ENCODE measurements at regions not wholly inside any gene's neighbourhood (a gene's known extent, or its start where the extent isn't known, plus 50 kb on each side); places are given as distances from the start of the nearest gene placed in this dataset.

- H3K36me3 ChIP-seq (ENCODE audit: control insufficient read depth, insufficient read depth, low read length) = no peaks in the 10 kb centered on the region
- H3K27me3 ChIP-seq (ENCODE audit: control insufficient read depth, insufficient read depth, low read length) = no peaks in the 10 kb centered on the region
- peaks cover 42% of the 10 kb centered on the region for H3K4me1 ChIP-seq (ENCODE audit: control insufficient read depth, insufficient read depth, low read length)
- no peaks in the 10 kb centered on the region for H3K9me3 ChIP-seq (ENCODE audit: control insufficient read depth, low read length)
- H3K4me3 ChIP-seq (ENCODE audit: low read length) = no peak overlapping the region
- no peak overlapping the region for H3K9ac ChIP-seq (ENCODE audit: low read length)
Observed at GRCh38 chr2:121034551-121034950, 250.5 kb downstream of the TFCP2L1 start.

- H3K27me3 ChIP-seq (ENCODE audit: control insufficient read depth, insufficient read depth, low read length) = no peaks in the 10 kb centered on the region
Observed at GRCh38 chr2:121036226-121036692, 248.7 kb downstream of the TFCP2L1 start.

GRCh38 chr2:121037480-121037879 lies 247.5 kb downstream of the TFCP2L1 start:
- Histone ChIP-seq H3K4me3 (ENCODE audit: low read length) (no peak overlapping the region), H3K9me3 (ENCODE audit: control insufficient read depth, low read length) (no peaks in the 10 kb centered on the region), H3K4me1 (ENCODE audit: control insufficient read depth, insufficient read depth, low read length) (peaks cover 42% of the 10 kb centered on the region), H3K27me3 (ENCODE audit: control insufficient read depth, insufficient read depth, low read length) (no peaks in the 10 kb centered on the region), H3K9ac (ENCODE audit: low read length) (no peak overlapping the region), H3K36me3 (ENCODE audit: control insufficient read depth, insufficient read depth, low read length) (no peaks in the 10 kb centered on the region)

More at GRCh38 chr2:121036226-121036692, 248.7 kb downstream of the TFCP2L1 start:
- H3K9ac ChIP-seq (ENCODE audit: low read length) = no peak overlapping the region
- H3K9me3 ChIP-seq (ENCODE audit: control insufficient read depth, low read length) = no peaks in the 10 kb centered on the region
- peaks cover 42% of the 10 kb centered on the region for H3K4me1 ChIP-seq (ENCODE audit: control insufficient read depth, insufficient read depth, low read length)
- no peak overlapping the region for H3K4me3 ChIP-seq (ENCODE audit: low read length)
- no peaks in the 10 kb centered on the region for H3K36me3 ChIP-seq (ENCODE audit: control insufficient read depth, insufficient read depth, low read length)

- peaks cover 42% of the 10 kb centered on the region for H3K4me1 ChIP-seq (ENCODE audit: control insufficient read depth, insufficient read depth, low read length)
- H3K4me3 ChIP-seq (ENCODE audit: low read length) = no peak overlapping the region
- H3K27me3 ChIP-seq (ENCODE audit: control insufficient read depth, insufficient read depth, low read length) = no peaks in the 10 kb centered on the region
- no peaks in the 10 kb centered on the region for H3K9me3 ChIP-seq (ENCODE audit: control insufficient read depth, low read length)
- no peak overlapping the region for H3K9ac ChIP-seq (ENCODE audit: low read length)
- no peaks in the 10 kb centered on the region for H3K36me3 ChIP-seq (ENCODE audit: control insufficient read depth, insufficient read depth, low read length)
Observed at GRCh38 chr2:121038031-121038430, 247.0 kb downstream of the TFCP2L1 start.

GRCh38 chr2:121038431-121038830 lies 246.6 kb downstream of the TFCP2L1 start:
- Histone ChIP-seq H3K4me3 (ENCODE audit: low read length) (no peak overlapping the region), H3K36me3 (ENCODE audit: control insufficient read depth, insufficient read depth, low read length) (no peaks in the 10 kb centered on the region), H3K4me1 (ENCODE audit: control insufficient read depth, insufficient read depth, low read length) (peaks cover 42% of the 10 kb centered on the region), H3K9ac (ENCODE audit: low read length) (no peak overlapping the region), H3K27me3 (ENCODE audit: control insufficient read depth, insufficient read depth, low read length) (no peaks in the 10 kb centered on the region), H3K9me3 (ENCODE audit: control insufficient read depth, low read length) (no peaks in the 10 kb centered on the region)

- no peaks in the 10 kb centered on the region for H3K36me3 ChIP-seq (ENCODE audit: control insufficient read depth, insufficient read depth, low read length)
- no peak overlapping the region for H3K4me3 ChIP-seq (ENCODE audit: low read length)
- peaks cover 42% of the 10 kb centered on the region for H3K4me1 ChIP-seq (ENCODE audit: control insufficient read depth, insufficient read depth, low read length)
- H3K27me3 ChIP-seq (ENCODE audit: control insufficient read depth, insufficient read depth, low read length) = no peaks in the 10 kb centered on the region
- no peaks in the 10 kb centered on the region for H3K9me3 ChIP-seq (ENCODE audit: control insufficient read depth, low read length)
- H3K9ac ChIP-seq (ENCODE audit: low read length) = no peak overlapping the region
Observed at GRCh38 chr2:121038891-121039616, 245.9 kb downstream of the TFCP2L1 start.

GRCh38 chr2:121039679-121040078 lies 245.3 kb downstream of the TFCP2L1 start:
- H3K27me3 ChIP-seq (ENCODE audit: control insufficient read depth, insufficient read depth, low read length) = no peaks in the 10 kb centered on the region
- no peak overlapping the region for H3K4me3 ChIP-seq (ENCODE audit: low read length)
- no peak overlapping the region for H3K9ac ChIP-seq (ENCODE audit: low read length)
- H3K9me3 ChIP-seq (ENCODE audit: control insufficient read depth, low read length) = no peaks in the 10 kb centered on the region
- no peaks in the 10 kb centered on the region for H3K36me3 ChIP-seq (ENCODE audit: control insufficient read depth, insufficient read depth, low read length)
- H3K4me1 ChIP-seq (ENCODE audit: control insufficient read depth, insufficient read depth, low read length) = peaks cover 42% of the 10 kb centered on the region

- peaks cover 5% of the 10 kb centered on the region for H3K27me3 ChIP-seq (ENCODE audit: control insufficient read depth, insufficient read depth, low read length)
- H3K9ac ChIP-seq (ENCODE audit: low read length) = no peak overlapping the region
- no peaks in the 10 kb centered on the region for H3K36me3 ChIP-seq (ENCODE audit: control insufficient read depth, insufficient read depth, low read length)
- H3K4me3 ChIP-seq (ENCODE audit: low read length) = no peak overlapping the region
- no peaks in the 10 kb centered on the region for H3K9me3 ChIP-seq (ENCODE audit: control insufficient read depth, low read length)
- peaks cover 26% of the 10 kb centered on the region for H3K4me1 ChIP-seq (ENCODE audit: control insufficient read depth, insufficient read depth, low read length)
Observed at GRCh38 chr2:121041516-121041915, 243.5 kb downstream of the TFCP2L1 start.

GRCh38 chr2:121043061-121043826 lies 241.8 kb downstream of the TFCP2L1 start:
- Histone ChIP-seq H3K4me3 (ENCODE audit: low read length) (no peak overlapping the region), H3K9ac (ENCODE audit: low read length) (no peak overlapping the region), H3K9me3 (ENCODE audit: control insufficient read depth, low read length) (no peaks in the 10 kb centered on the region), H3K36me3 (ENCODE audit: control insufficient read depth, insufficient read depth, low read length) (no peaks in the 10 kb centered on the region), H3K27me3 (ENCODE audit: control insufficient read depth, insufficient read depth, low read length) (peaks cover 5% of the 10 kb centered on the region), H3K4me1 (ENCODE audit: control insufficient read depth, insufficient read depth, low read length) (peaks cover 13% of the 10 kb centered on the region)

GRCh38 chr2:121043827-121044222 lies 241.2 kb downstream of the TFCP2L1 start:
- H3K9ac ChIP-seq (ENCODE audit: low read length) = no peak overlapping the region

GRCh38 chr2:121044412-121044811 lies 240.6 kb downstream of the TFCP2L1 start:
- no peak overlapping the region for H3K4me3 ChIP-seq (ENCODE audit: low read length)
- H3K36me3 ChIP-seq (ENCODE audit: control insufficient read depth, insufficient read depth, low read length) = no peaks in the 10 kb centered on the region
- no peak overlapping the region for H3K9ac ChIP-seq (ENCODE audit: low read length)
- H3K27me3 ChIP-seq (ENCODE audit: control insufficient read depth, insufficient read depth, low read length) = peaks cover 5% of the 10 kb centered on the region
- H3K9me3 ChIP-seq (ENCODE audit: control insufficient read depth, low read length) = no peaks in the 10 kb centered on the region
- H3K4me1 ChIP-seq (ENCODE audit: control insufficient read depth, insufficient read depth, low read length) = peaks cover 5% of the 10 kb centered on the region

More at GRCh38 chr2:121043827-121044222, 241.2 kb downstream of the TFCP2L1 start:
- Histone ChIP-seq H3K36me3 (ENCODE audit: control insufficient read depth, insufficient read depth, low read length) (no peaks in the 10 kb centered on the region), H3K4me3 (ENCODE audit: low read length) (no peak overlapping the region), H3K4me1 (ENCODE audit: control insufficient read depth, insufficient read depth, low read length) (peaks cover 7% of the 10 kb centered on the region), H3K9me3 (ENCODE audit: control insufficient read depth, low read length) (no peaks in the 10 kb centered on the region), H3K27me3 (ENCODE audit: control insufficient read depth, insufficient read depth, low read length) (peaks cover 5% of the 10 kb centered on the region)

GRCh38 chr2:121045245-121045644 lies 239.8 kb downstream of the TFCP2L1 start:
- Histone ChIP-seq H3K27me3 (ENCODE audit: control insufficient read depth, insufficient read depth, low read length) (peaks cover 5% of the 10 kb centered on the region), H3K4me3 (ENCODE audit: low read length) (no peak overlapping the region), H3K36me3 (ENCODE audit: control insufficient read depth, insufficient read depth, low read length) (no peaks in the 10 kb centered on the region), H3K4me1 (ENCODE audit: control insufficient read depth, insufficient read depth, low read length) (peaks cover 5% of the 10 kb centered on the region), H3K9me3 (ENCODE audit: control insufficient read depth, low read length) (no peaks in the 10 kb centered on the region), H3K9ac (ENCODE audit: low read length) (no peak overlapping the region)

Data from mucosa of stomach (tissue), 1 donor.